ENCODE measurements at regions not wholly inside any gene's neighbourhood (a gene's known extent, or its start where the extent isn't known, plus 50 kb on each side); places are given as distances from the start of the nearest gene placed in this dataset.

- Histone ChIP-seq H3K9me3 (ENCODE audit: control insufficient read depth, low read depth, low read length) (no peaks in the 10 kb centered on the region), H3K4me1 (ENCODE audit: control insufficient read depth, insufficient read depth, low read length) (no peaks in the 10 kb centered on the region), H3K36me3 (ENCODE audit: control insufficient read depth, insufficient read depth, low read length) (no peaks in the 10 kb centered on the region), H3K27ac (ENCODE audit: low read length) (no peak overlapping the region), H3K4me3 (ENCODE audit: low read length) (no peak overlapping the region), H3K27me3 (ENCODE audit: control insufficient read depth, insufficient read depth, low read length) (peaks cover 5% of the 10 kb centered on the region)
- DNase-seq: no peak
- WGBS (ENCODE audit: insufficient coverage, low lambda C conversion rate): 100% methylated on average over 1 of the region's 9 CpGs
Observed at GRCh38 chr17:45681706-45682105, 102.4 kb upstream of the CRHR1 start.

DNA sequence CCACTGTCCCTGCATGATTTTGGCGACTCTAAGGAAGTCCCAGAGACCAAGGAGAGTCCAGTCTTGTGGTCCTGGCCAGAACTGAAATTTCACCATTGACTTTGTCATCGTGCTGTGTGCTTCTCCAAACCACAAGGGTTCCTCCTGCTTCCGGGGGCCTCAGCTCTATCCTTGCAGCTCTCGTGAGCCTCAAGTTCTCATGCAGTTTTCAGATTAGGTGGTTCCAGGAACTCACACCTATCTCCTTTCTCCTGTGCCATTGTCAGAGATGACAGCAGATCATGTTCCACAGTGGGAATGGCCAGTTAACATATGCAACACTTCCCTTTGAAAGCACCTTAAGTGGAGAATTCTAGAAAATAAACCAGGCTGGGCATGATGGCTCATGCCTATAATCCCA, 97.9 kb upstream of the CRHR1 start:
- WGBS (ENCODE audit: insufficient coverage, low lambda C conversion rate): no CpG with 5 or more reads among the region's 4 CpGs

DNA sequence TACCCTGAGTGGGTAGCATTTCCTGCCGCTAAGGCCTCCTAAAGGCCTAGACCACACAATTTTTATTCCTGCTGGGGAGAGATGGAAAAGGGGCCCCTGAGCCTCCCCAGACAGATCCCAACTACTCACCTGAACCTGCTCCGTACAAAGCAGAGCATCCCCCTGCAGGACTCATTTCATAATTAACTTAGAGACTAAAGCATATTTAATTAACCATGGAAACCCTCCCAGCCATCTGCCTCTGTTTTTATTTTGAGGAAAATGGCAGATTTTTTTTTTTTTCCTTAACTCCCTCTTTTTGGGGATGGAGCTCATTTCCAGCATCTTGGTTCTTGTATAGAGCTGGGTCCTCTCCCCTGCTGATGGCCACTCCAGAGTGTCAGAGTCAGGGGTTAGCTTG, 96.5 kb upstream of the CRHR1 start:
- Histone ChIP-seq H3K27ac (ENCODE audit: low read length) (no peak overlapping the region), H3K9me3 (ENCODE audit: control insufficient read depth, low read depth, low read length) (no peaks in the 10 kb centered on the region), H3K27me3 (ENCODE audit: control insufficient read depth, insufficient read depth, low read length) (peaks cover 25% of the 10 kb centered on the region), H3K4me3 (ENCODE audit: low read length) (no peak overlapping the region), H3K36me3 (ENCODE audit: control insufficient read depth, insufficient read depth, low read length) (no peaks in the 10 kb centered on the region), H3K4me1 (ENCODE audit: control insufficient read depth, insufficient read depth, low read length) (no peaks in the 10 kb centered on the region)
- whole genome bisulfite sequencing (ENCODE audit: insufficient coverage, low lambda C conversion rate): no CpG with 5 or more reads among the region's 2 CpGs
- DNase-seq: no peak

More for the DNA sequence above, 97.9 kb upstream of the CRHR1 start:
- Histone ChIP-seq H3K27me3 (ENCODE audit: control insufficient read depth, insufficient read depth, low read length) (peaks cover 22% of the 10 kb centered on the region), H3K9me3 (ENCODE audit: control insufficient read depth, low read depth, low read length) (no peaks in the 10 kb centered on the region), H3K36me3 (ENCODE audit: control insufficient read depth, insufficient read depth, low read length) (no peaks in the 10 kb centered on the region), H3K4me3 (ENCODE audit: low read length) (no peak overlapping the region), H3K27ac (ENCODE audit: low read length) (no peak overlapping the region), H3K4me1 (ENCODE audit: control insufficient read depth, insufficient read depth, low read length) (no peaks in the 10 kb centered on the region)
- DNase-seq: no peak

- DNase-seq: no peak
- no CpG with 5 or more reads among the region's 10 CpGs for WGBS (ENCODE audit: insufficient coverage, low lambda C conversion rate)
- Histone ChIP-seq H3K4me3 (ENCODE audit: low read length) (no peak overlapping the region), H3K27me3 (ENCODE audit: control insufficient read depth, insufficient read depth, low read length) (peaks cover 27% of the 10 kb centered on the region), H3K4me1 (ENCODE audit: control insufficient read depth, insufficient read depth, low read length) (no peaks in the 10 kb centered on the region), H3K36me3 (ENCODE audit: control insufficient read depth, insufficient read depth, low read length) (no peaks in the 10 kb centered on the region), H3K27ac (ENCODE audit: low read length) (no peak overlapping the region), H3K9me3 (ENCODE audit: control insufficient read depth, low read depth, low read length) (no peaks in the 10 kb centered on the region)
Observed at GRCh38 chr17:45688353-45688752, 95.8 kb upstream of the CRHR1 start.

GRCh38 chr17:45688820-45689219, 95.3 kb upstream of the CRHR1 start:
- no peaks in the 10 kb centered on the region for H3K4me1 ChIP-seq (ENCODE audit: control insufficient read depth, insufficient read depth, low read length)
- peaks cover 27% of the 10 kb centered on the region for H3K27me3 ChIP-seq (ENCODE audit: control insufficient read depth, insufficient read depth, low read length)
- no CpG with 5 or more reads among the region's 7 CpGs for WGBS (ENCODE audit: insufficient coverage, low lambda C conversion rate)
- no peak for DNase-seq
- no peak overlapping the region for H3K4me3 ChIP-seq (ENCODE audit: low read length)
- no peaks in the 10 kb centered on the region for H3K36me3 ChIP-seq (ENCODE audit: control insufficient read depth, insufficient read depth, low read length)
- no peak overlapping the region for H3K27ac ChIP-seq (ENCODE audit: low read length)
- no peaks in the 10 kb centered on the region for H3K9me3 ChIP-seq (ENCODE audit: control insufficient read depth, low read depth, low read length)

GRCh38 chr17:45689451-45689850, 94.7 kb upstream of the CRHR1 start:
- no peak overlapping the region for H3K4me3 ChIP-seq (ENCODE audit: low read length)
- H3K27me3 ChIP-seq (ENCODE audit: control insufficient read depth, insufficient read depth, low read length): peaks cover 27% of the 10 kb centered on the region
- H3K27ac ChIP-seq (ENCODE audit: low read length): no peak overlapping the region
- no CpG with 5 or more reads among the region's 6 CpGs for WGBS (ENCODE audit: insufficient coverage, low lambda C conversion rate)
- no peaks in the 10 kb centered on the region for H3K4me1 ChIP-seq (ENCODE audit: control insufficient read depth, insufficient read depth, low read length)
- H3K9me3 ChIP-seq (ENCODE audit: control insufficient read depth, low read depth, low read length): no peaks in the 10 kb centered on the region
- no peaks in the 10 kb centered on the region for H3K36me3 ChIP-seq (ENCODE audit: control insufficient read depth, insufficient read depth, low read length)
- DNase-seq: no peak

- H3K9me3 ChIP-seq (ENCODE audit: control insufficient read depth, low read depth, low read length): no peaks in the 10 kb centered on the region
- WGBS (ENCODE audit: insufficient coverage, low lambda C conversion rate): no CpG with 5 or more reads among the region's 13 CpGs
- no peaks in the 10 kb centered on the region for H3K36me3 ChIP-seq (ENCODE audit: control insufficient read depth, insufficient read depth, low read length)
- no peak overlapping the region for H3K27ac ChIP-seq (ENCODE audit: low read length)
- H3K27me3 ChIP-seq (ENCODE audit: control insufficient read depth, insufficient read depth, low read length): peaks cover 30% of the 10 kb centered on the region
- no peak for DNase-seq
- no peaks in the 10 kb centered on the region for H3K4me1 ChIP-seq (ENCODE audit: control insufficient read depth, insufficient read depth, low read length)
- H3K4me3 ChIP-seq (ENCODE audit: low read length): no peak overlapping the region
Observed at GRCh38 chr17:45690625-45691275, 93.4 kb upstream of the CRHR1 start.

- peaks cover 25% of the 10 kb centered on the region for H3K27me3 ChIP-seq (ENCODE audit: control insufficient read depth, insufficient read depth, low read length)
- H3K4me1 ChIP-seq (ENCODE audit: control insufficient read depth, insufficient read depth, low read length): no peaks in the 10 kb centered on the region
- no peaks in the 10 kb centered on the region for H3K36me3 ChIP-seq (ENCODE audit: control insufficient read depth, insufficient read depth, low read length)
- H3K9me3 ChIP-seq (ENCODE audit: control insufficient read depth, low read depth, low read length): no peaks in the 10 kb centered on the region
- no peak for DNase-seq
- no peak overlapping the region for H3K4me3 ChIP-seq (ENCODE audit: low read length)
- no CpG with 5 or more reads among the region's 4 CpGs for WGBS (ENCODE audit: insufficient coverage, low lambda C conversion rate)
- no peak overlapping the region for H3K27ac ChIP-seq (ENCODE audit: low read length)
Observed at GRCh38 chr17:45692661-45693060, 91.5 kb upstream of the CRHR1 start.

DNA sequence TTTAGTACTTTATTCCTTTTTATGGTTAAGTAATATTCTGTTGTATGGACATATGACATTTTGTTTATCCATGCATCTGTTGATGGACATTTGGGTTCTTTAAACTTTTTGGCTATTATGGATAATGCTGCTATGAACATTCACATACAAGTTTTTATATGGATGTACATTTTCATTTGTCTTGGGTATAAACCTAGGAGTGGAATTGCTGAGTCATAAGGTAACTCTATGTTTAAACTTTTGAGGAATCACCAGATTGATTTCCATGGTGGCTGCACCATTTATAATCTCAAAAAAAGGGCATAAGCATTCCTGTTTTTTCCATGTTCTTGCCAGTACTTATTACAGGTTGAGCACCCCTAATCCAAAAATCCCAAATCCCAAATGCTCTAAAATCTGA, 90.3 kb upstream of the CRHR1 start:
- no peaks in the 10 kb centered on the region for H3K36me3 ChIP-seq (ENCODE audit: control insufficient read depth, insufficient read depth, low read length)
- H3K27me3 ChIP-seq (ENCODE audit: control insufficient read depth, insufficient read depth, low read length): peaks cover 22% of the 10 kb centered on the region
- DNase-seq: no peak
- H3K27ac ChIP-seq (ENCODE audit: low read length): no peak overlapping the region
- H3K4me1 ChIP-seq (ENCODE audit: control insufficient read depth, insufficient read depth, low read length): no peaks in the 10 kb centered on the region
- H3K4me3 ChIP-seq (ENCODE audit: low read length): no peak overlapping the region
- no peaks in the 10 kb centered on the region for H3K9me3 ChIP-seq (ENCODE audit: control insufficient read depth, low read depth, low read length)

- no peaks in the 10 kb centered on the region for H3K9me3 ChIP-seq (ENCODE audit: control insufficient read depth, low read depth, low read length)
- H3K4me3 ChIP-seq (ENCODE audit: low read length): no peak overlapping the region
- no peak for DNase-seq
- H3K36me3 ChIP-seq (ENCODE audit: control insufficient read depth, insufficient read depth, low read length): no peaks in the 10 kb centered on the region
- H3K27ac ChIP-seq (ENCODE audit: low read length): no peak overlapping the region
- peaks cover 7% of the 10 kb centered on the region for H3K27me3 ChIP-seq (ENCODE audit: control insufficient read depth, insufficient read depth, low read length)
- no peaks in the 10 kb centered on the region for H3K4me1 ChIP-seq (ENCODE audit: control insufficient read depth, insufficient read depth, low read length)
Observed at GRCh38 chr17:45696442-45696841, 87.7 kb upstream of the CRHR1 start.

- peaks cover 7% of the 10 kb centered on the region for H3K27me3 ChIP-seq (ENCODE audit: control insufficient read depth, insufficient read depth, low read length)
- WGBS (ENCODE audit: insufficient coverage, low lambda C conversion rate): no CpG with 5 or more reads among the region's 1 CpG
- no peak for DNase-seq
Observed at GRCh38 chr17:45697076-45697475, 87.0 kb upstream of the CRHR1 start.

More at GRCh38 chr17:45697076-45697475, 87.0 kb upstream of the CRHR1 start:
- Histone ChIP-seq H3K4me3 (ENCODE audit: low read length) (no peak overlapping the region), H3K27ac (ENCODE audit: low read length) (no peak overlapping the region), H3K36me3 (ENCODE audit: control insufficient read depth, insufficient read depth, low read length) (no peaks in the 10 kb centered on the region), H3K4me1 (ENCODE audit: control insufficient read depth, insufficient read depth, low read length) (no peaks in the 10 kb centered on the region), H3K9me3 (ENCODE audit: control insufficient read depth, low read depth, low read length) (no peaks in the 10 kb centered on the region)

Measured in large intestine (tissue), 3 donors.